Stimulated activated CD4-positive, alpha-beta T cell treated with anti-CD3 and anti-CD28 coated beads, Interleukin-1b, Interleukin-23, amount 100 ng/mL, for 24 hours (primary cell): ENCODE measurements at regions not wholly inside any gene's neighbourhood (a gene's known extent, or its start where the extent isn't known, plus 50 kb on each side); places are given as distances from the start of the nearest gene placed in this dataset.

Experiments used
- DNase-seq, 4 experiments: peaks; one replicate each; pipeline ENCODE4 v3.0.0-alpha.2; 2020; ENCODE audit warnings: low read depth in 4 of 4, low spot score in 1 of 4

GRCh38 chr2:16019060-16019480 is 78.7 kb downstream of the MYCN start:
- DNase-seq: no peak

GRCh38 chr2:16018277-16019059 is 78.1 kb downstream of the MYCN start:
- no peak for DNase-seq

GRCh38 chr2:16016282-16016681 is 75.9 kb downstream of the MYCN start:
- DNase-seq: no peak

GRCh38 chr2:16015903-16016265 is 75.5 kb downstream of the MYCN start:
- no peak for DNase-seq

- no peak for DNase-seq
Observed at GRCh38 chr2:16015210-16015902, 75.0 kb downstream of the MYCN start.

GRCh38 chr2:16014802-16015201 is 74.5 kb downstream of the MYCN start:
- DNase-seq: no peak

GRCh38 chr2:16014041-16014787 is 73.9 kb downstream of the MYCN start:
- DNase-seq: no peak

GRCh38 chr2:16013359-16013911 is 73.1 kb downstream of the MYCN start:
- DNase-seq: no peak

GRCh38 chr2:16012626-16013358 is 72.4 kb downstream of the MYCN start:
- no peak for DNase-seq

GRCh38 chr2:16012029-16012596 is 71.8 kb downstream of the MYCN start:
- no peak for DNase-seq

GRCh38 chr2:16011621-16011960 is 71.2 kb downstream of the MYCN start:
- no peak for DNase-seq

GRCh38 chr2:16010951-16011620 is 70.7 kb downstream of the MYCN start:
- no peak for DNase-seq

- no peak for DNase-seq
Observed at GRCh38 chr2:16010011-16010410, 69.7 kb downstream of the MYCN start.

GRCh38 chr2:16009560-16009959 is 69.2 kb downstream of the MYCN start:
- no peak for DNase-seq

- no peak for DNase-seq
Observed at GRCh38 chr2:16008856-16009255, 68.5 kb downstream of the MYCN start.

- DNase-seq: no peak
Observed at GRCh38 chr2:16008331-16008850, 68.0 kb downstream of the MYCN start.

- no peak for DNase-seq
Observed at GRCh38 chr2:16007167-16007934, 67.0 kb downstream of the MYCN start.

- no peak for DNase-seq
Observed at GRCh38 chr2:16006537-16007166, 66.3 kb downstream of the MYCN start.
